H1 (cell line): ENCODE measurements at regions not wholly inside any gene's neighbourhood (a gene's known extent, or its start where the extent isn't known, plus 50 kb on each side); places are given as distances from the start of the nearest gene placed in this dataset.

Experiments used
- CBX8 ChIP-seq: fragments of 300-800, 300-1000 bp; sonication (generic); IDR thresholded peaks from 2 replicates; pipeline ENCODE4 v1.7.1; 2016; ENCODE audit warnings: low read depth, low read length, borderline replicate concordance
- CEBPB ChIP-seq: IDR thresholded peaks from 2 replicates; pipeline ENCODE4 v1.6.1; 2012; ENCODE audit warnings: low read depth, low read length
- CTBP2 ChIP-seq: IDR thresholded peaks from 2 replicates; pipeline ENCODE4 v1.7.0; 2011; ENCODE audit warnings: borderline replicate concordance, mild to moderate bottlenecking, moderate library complexity, mixed read lengths, low read length; ENCODE audit not compliant: insufficient read depth, insufficient read length
- EGR1 ChIP-seq: IDR thresholded peaks from 2 replicates; pipeline ENCODE4 v1.6.1; 2011; ENCODE audit warnings: low read depth, low read length, borderline replicate concordance
- EZH2 ChIP-seq: fragments of 200-600 bp; sonication (generic); IDR thresholded peaks from 2 replicates; pipeline ENCODE4 v1.7.1; 2012; ENCODE audit warnings: low read depth, mild to moderate bottlenecking, moderate library complexity, low read length, inconsistent platforms; ENCODE audit not compliant: severe bottlenecking
- FOSL1 ChIP-seq: IDR thresholded peaks from 2 replicates; pipeline ENCODE4 v1.6.1; 2011; ENCODE audit warnings: mild to moderate bottlenecking, low read depth, low read length, moderate library complexity; ENCODE audit not compliant: insufficient read depth
- GABPA ChIP-seq: IDR thresholded peaks from 2 replicates; pipeline ENCODE4 v1.6.1; 2011; ENCODE audit warnings: mild to moderate bottlenecking, low read length, moderate library complexity, borderline replicate concordance; ENCODE audit not compliant: insufficient read depth
- HDAC2 ChIP-seq, 2 experiments: fragments of 300-600 bp in 1 of 2; sonication (generic) in 1 of 2; IDR thresholded peaks; 2 replicates each; pipeline ENCODE4 v1.6.1; 2011 to 2012; ENCODE audit warnings: low read depth in 2 of 2, low read length in 2 of 2, mild to moderate bottlenecking in 2 of 2, moderate library complexity in 2 of 2, borderline replicate concordance in 1 of 2, inconsistent platforms in 1 of 2
- HDAC6 ChIP-seq: IDR thresholded peaks from one replicate; pipeline ENCODE4 v1.7.1; 2012; ENCODE audit warnings: low read depth, mild to moderate bottlenecking, inconsistent platforms, low read length, moderate library complexity
- JUND ChIP-seq: IDR thresholded peaks from 2 replicates; pipeline ENCODE4 v1.6.1; 2011; ENCODE audit warnings: mild to moderate bottlenecking, improper control_type of control experiment, low read length
- KDM4A ChIP-seq: IDR thresholded peaks from one replicate; pipeline ENCODE4 v1.7.1; 2012; ENCODE audit warnings: low read depth, mild to moderate bottlenecking, moderate library complexity, low read length, inconsistent platforms; ENCODE audit not compliant: severe bottlenecking
- NANOG ChIP-seq: IDR thresholded peaks from 2 replicates; pipeline ENCODE4 v1.6.1; 2011; ENCODE audit warnings: low read length, low read depth, mild to moderate bottlenecking, inconsistent platforms; ENCODE audit not compliant: insufficient read depth, poor library complexity, severe bottlenecking
- PHF8 ChIP-seq: fragments of 200-600 bp; sonication (generic); conservative IDR thresholded peaks from 2 replicates; pipeline ENCODE4 v1.7.1; 2012; ENCODE audit warnings: low read depth, mild to moderate bottlenecking, inconsistent platforms, low read length, moderate library complexity
- POLR2AphosphoS5 ChIP-seq: IDR thresholded peaks from 2 replicates; pipeline ENCODE4 v1.6.1; 2011; ENCODE audit warnings: low read depth, low read length
- POU5F1 ChIP-seq: IDR thresholded peaks from 2 replicates; pipeline ENCODE4 v1.6.1; 2011; ENCODE audit warnings: low read depth, mild to moderate bottlenecking, low read length, moderate library complexity
- RNF2 ChIP-seq: fragments of 200-900, 300-1000 bp; sonication (generic); IDR thresholded peaks from 2 replicates; pipeline ENCODE4 v1.7.1; 2016; ENCODE audit warnings: borderline replicate concordance, low read depth, mild to moderate bottlenecking, antibody characterized with exemption, low read length; ENCODE audit not compliant: poor library complexity, severe bottlenecking; ENCODE audit errors: missing control alignments
- RXRA ChIP-seq: IDR thresholded peaks from 2 replicates; pipeline ENCODE4 v1.6.1; 2011; ENCODE audit warnings: low read depth, mild to moderate bottlenecking, low read length, moderate library complexity; ENCODE audit not compliant: insufficient read depth
- SIRT6 ChIP-seq: IDR thresholded peaks from one replicate; pipeline ENCODE4 v1.7.1; 2012; ENCODE audit warnings: low read length, inconsistent platforms
- SIX5 ChIP-seq: IDR thresholded peaks from 2 replicates; pipeline ENCODE4 v1.6.1; 2011; ENCODE audit warnings: mild to moderate bottlenecking, low read depth, low read length
- TAF1 ChIP-seq: IDR thresholded peaks from 2 replicates; pipeline ENCODE4 v1.6.1; 2011; ENCODE audit warnings: mild to moderate bottlenecking, low read depth, low read length
- TAF7 ChIP-seq: optimal IDR thresholded peaks from 2 replicates; pipeline ENCODE3; 2011; ENCODE audit warnings: low read depth, mild to moderate bottlenecking, inconsistent platforms, low read length, moderate library complexity, borderline replicate concordance
- TEAD4 ChIP-seq: IDR thresholded peaks from 2 replicates; pipeline ENCODE4 v1.6.1; 2012; ENCODE audit warnings: low read depth, low read length, inconsistent platforms, mixed read lengths
- YY1 ChIP-seq: IDR thresholded peaks from 2 replicates; pipeline ENCODE4 v1.6.1; 2011; ENCODE audit warnings: low read depth, mild to moderate bottlenecking, low read length
- TF ChIP-seq, protein P1 (sequence below): IDR thresholded peaks from 2 replicates; pipeline ENCODE4 v1.6.1; 2012; ENCODE audit warnings: inconsistent platforms

- TF ChIP-seq EZH2 (no peak), RXRA (no peak), SIRT6 (no peak), SIX5 (no peak), PHF8 (no peak), EGR1 (no peak), TAF1 (no peak), KDM4A (no peak), YY1 (peak; percentile 31; the same call in 1 of the 2 replicates), HDAC2 (IDR thresholded peaks at IDR 0.05; ENCODE audit: borderline replicate concordance in 1 of 2, low read depth in 2 of 2, low read length in 2 of 2) (no peak), RNF2 (no peak), CBX8 (no peak), POU5F1 (no peak), POLR2AphosphoS5 (no peak), JUND (no peak), FOSL1 (no peak), HDAC6 (no peak), NANOG (no peak), GABPA (no peak), CEBPB (no peak), TAF7 (no peak), TEAD4 (no peak), CTBP2 (no peak)
- TF ChIP-seq, protein P1, sequence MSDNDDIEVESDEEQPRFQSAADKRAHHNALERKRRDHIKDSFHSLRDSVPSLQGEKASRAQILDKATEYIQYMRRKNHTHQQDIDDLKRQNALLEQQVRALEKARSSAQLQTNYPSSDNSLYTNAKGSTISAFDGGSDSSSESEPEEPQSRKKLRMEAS = peak; percentile 13; the same call in 1 of the 2 replicates
Observed at GRCh38 chr3:163490119-163490518, 1588.2 kb downstream of the SI start (continued).
